ENCODE measurements at regions not wholly inside any gene's neighbourhood (a gene's known extent, or its start where the extent isn't known, plus 50 kb on each side); places are given as distances from the start of the nearest gene placed in this dataset.

- peaks cover 26% of the 10 kb centered on the region for H3K4me1 Mint-ChIP-seq
- no peak for ATAC-seq
- TF ChIP-seq AFF4 (CRISPR knock-in tag; IDR thresholded peaks at IDR 0.05; ENCODE audit: borderline replicate concordance) (no peak), HMGA2 (CRISPR knock-in tag; IDR thresholded peaks at IDR 0.05) (no peak), CREB1 (CRISPR knock-in tag; IDR thresholded peaks at IDR 0.05) (no peak), ZNF396 (CRISPR knock-in tag; IDR thresholded peaks at IDR 0.05; ENCODE audit: borderline replicate concordance) (no peak), IRF2 (CRISPR knock-in tag; IDR thresholded peaks at IDR 0.05; ENCODE audit: borderline replicate concordance, low read depth) (no peak), ELF4 (CRISPR knock-in tag; IDR thresholded peaks at IDR 0.05; ENCODE audit: low read depth) (no peak), RORB (CRISPR knock-in tag; IDR thresholded peaks at IDR 0.05) (no peak), ZSCAN18 (CRISPR knock-in tag; IDR thresholded peaks at IDR 0.05) (no peak), KAT7 (CRISPR knock-in tag; IDR thresholded peaks at IDR 0.05; ENCODE audit: borderline replicate concordance) (no peak), EMX1 (CRISPR knock-in tag; IDR thresholded peaks at IDR 0.05) (no peak), ZNF423 (CRISPR knock-in tag; IDR thresholded peaks at IDR 0.05) (no peak), ZNF416 (CRISPR knock-in tag; IDR thresholded peaks at IDR 0.05) (no peak), TEAD1 (CRISPR knock-in tag; IDR thresholded peaks at IDR 0.05) (no peak), ZNF138 (CRISPR knock-in tag; conservative IDR thresholded peaks at IDR 0.05) (no peak), CREM (CRISPR knock-in tag; IDR thresholded peaks at IDR 0.05) (no peak), E2F1 (CRISPR knock-in tag; IDR thresholded peaks at IDR 0.05) (no peak), CBFB (CRISPR knock-in tag; IDR thresholded peaks at IDR 0.05; ENCODE audit: low read depth) (no peak), NFATC4 (CRISPR knock-in tag; IDR thresholded peaks at IDR 0.05) (no peak), AR (CRISPR knock-in tag; IDR thresholded peaks at IDR 0.05) (no peak), ZNF425 (CRISPR knock-in tag; conservative IDR thresholded peaks at IDR 0.05) (no peak)
- no peak overlapping the region for H3K4me3 Mint-ChIP-seq
- no peak for DNase-seq (ENCODE audit: low spot score)
- no peak overlapping the region for H3K27ac Mint-ChIP-seq
- peaks cover 6% of the 10 kb centered on the region; the same call in 1 of the 2 replicates for H3K9me3 Mint-ChIP-seq
- H3K36me3 Mint-ChIP-seq: no peaks in the 10 kb centered on the region
- ChIA-PET CTCF (no interaction called here), POLR2A (no interaction called here)
- no peaks in the 10 kb centered on the region for H3K27me3 Mint-ChIP-seq (ENCODE audit: low read depth)
Measured at GRCh38 chr13:74778946-74779345, 644.7 kb upstream of the KLF12 start.

Measured in WTC11 (cell line).